WTC11 (cell line): ENCODE measurements at regions not wholly inside any gene's neighbourhood (a gene's known extent, or its start where the extent isn't known, plus 50 kb on each side); places are given as distances from the start of the nearest gene placed in this dataset.

ENCODE experiments used
- ATAC-seq: fragments of 200-7000 bp; cut with Tn5 transposase; 2 replicates; pipeline ENCODE4 v1.10.0; 2021; ENCODE audit warnings: mild to moderate bottlenecking, moderate library complexity
- CTCF ChIA-PET: fragments of 300-600 bp; sonication (Branson Sonifier 250); formaldehyde crosslinking; loops from one replicate; lab custom pipeline; 2021; ENCODE audit warnings: antibody characterized with exemption; lab: Charles Lee
- POLR2A ChIA-PET: fragments of 350-600 bp; sonication (Branson Sonifier 250); formaldehyde crosslinking; loops from one replicate; lab custom pipeline; 2021; ENCODE audit warnings: antibody characterized with exemption; lab: Charles Lee
- DNase-seq: peaks from one replicate; pipeline ENCODE4 v3.0.0; 2021; ENCODE audit warnings: low spot score
- H3K27ac Mint-ChIP-seq: 2 replicates; pipeline ENCODE4 v1.8.0; 2021; ENCODE audit warnings: mixed read lengths
- H3K27me3 Mint-ChIP-seq: 2 replicates; pipeline ENCODE4 v1.8.0; 2021; ENCODE audit warnings: low read depth, mild to moderate bottlenecking, moderate library complexity, mixed read lengths
- H3K36me3 Mint-ChIP-seq: 2 replicates; pipeline ENCODE4 v1.8.0; 2021; ENCODE audit warnings: mixed read lengths
- H3K4me1 Mint-ChIP-seq: 2 replicates; pipeline ENCODE4 v1.8.0; 2022; ENCODE audit warnings: mixed read lengths
- H3K4me3 Mint-ChIP-seq: 2 replicates; pipeline ENCODE4 v1.8.0; 2021; ENCODE audit warnings: mild to moderate bottlenecking, moderate library complexity, mixed read lengths
- H3K9me3 Mint-ChIP-seq: 2 replicates; pipeline ENCODE4 v1.8.0; 2021; ENCODE audit warnings: mixed read lengths
- CBFB ChIP-seq: sonication (generic); formaldehyde crosslinking; IDR thresholded peaks from 2 replicates; pipeline ENCODE4 v1.8.1; 2022; ENCODE audit warnings: mild to moderate bottlenecking, low read depth, missing genetic modification reagents
- ETV6 ChIP-seq: sonication (generic); formaldehyde crosslinking; IDR thresholded peaks from 2 replicates; pipeline ENCODE4 v1.8.1; 2022; ENCODE audit warnings: mild to moderate bottlenecking, missing genetic modification reagents
- GTF2I ChIP-seq: fragments of 250-450 bp; sonication (Bioruptor Pico); conservative IDR thresholded peaks from 2 replicates; pipeline ENCODE4 v1.4.0; 2021; ENCODE audit warnings: mild to moderate bottlenecking
- NR2C2 ChIP-seq: sonication (generic); formaldehyde crosslinking; IDR thresholded peaks from 2 replicates; pipeline ENCODE4 v1.8.0; 2022; ENCODE audit warnings: mild to moderate bottlenecking, missing genetic modification reagents
- OVOL2 ChIP-seq: fragments of 250-450 bp; sonication (Bioruptor Pico); IDR thresholded peaks from 2 replicates; pipeline ENCODE4 v1.9.0; 2021; ENCODE audit warnings: mild to moderate bottlenecking, borderline replicate concordance
- RORB ChIP-seq: fragments of 250-450 bp; sonication (Bioruptor Pico); IDR thresholded peaks from 2 replicates; pipeline ENCODE4 v1.9.0; 2021; ENCODE audit warnings: mild to moderate bottlenecking
- TP53 ChIP-seq: sonication (generic); formaldehyde crosslinking; IDR thresholded peaks from 2 replicates; pipeline ENCODE4 v1.8.1; 2023; ENCODE audit warnings: mild to moderate bottlenecking, missing genetic modification reagents
- ZNF121 ChIP-seq: sonication (generic); formaldehyde crosslinking; IDR thresholded peaks from 2 replicates; pipeline ENCODE4 v1.8.0; 2023; ENCODE audit warnings: missing genetic modification reagents
- ZNF232 ChIP-seq: sonication (generic); formaldehyde crosslinking; IDR thresholded peaks from 2 replicates; pipeline ENCODE4 v1.8.0; 2022; ENCODE audit warnings: mild to moderate bottlenecking, missing genetic modification reagents
- TF ChIP-seq, protein P1 (sequence below): sonication (generic); formaldehyde crosslinking; IDR thresholded peaks from 2 replicates; pipeline ENCODE4 v1.8.1; 2023; ENCODE audit warnings: mild to moderate bottlenecking, missing genetic modification reagents, moderate library complexity
- TF ChIP-seq, protein P2 (sequence below): sonication (generic); formaldehyde crosslinking; IDR thresholded peaks from 2 replicates; pipeline ENCODE4 v1.8.1; 2022; ENCODE audit warnings: missing genetic modification reagents, borderline replicate concordance
- TF ChIP-seq, protein P3 (sequence below): sonication (generic); formaldehyde crosslinking; IDR thresholded peaks from 2 replicates; pipeline ENCODE4 v1.8.1; 2022; ENCODE audit warnings: mild to moderate bottlenecking, moderate library complexity, missing genetic modification reagents
- TF ChIP-seq, protein P4 (sequence below): sonication (generic); formaldehyde crosslinking; IDR thresholded peaks from 2 replicates; pipeline ENCODE4 v1.8.1; 2022; ENCODE audit warnings: low read depth, mild to moderate bottlenecking, moderate library complexity, missing genetic modification reagents, borderline replicate concordance
- TF ChIP-seq, protein P5 (sequence below): sonication (generic); formaldehyde crosslinking; IDR thresholded peaks from 2 replicates; pipeline ENCODE4 v1.8.0; 2022; ENCODE audit warnings: missing genetic modification reagents
- TF ChIP-seq, protein P6 (sequence below): fragments of 250-450 bp; sonication (Bioruptor Pico); IDR thresholded peaks from 2 replicates; pipeline ENCODE4 v1.9.0; 2021; ENCODE audit warnings: moderate library complexity, mild to moderate bottlenecking, inconsistent platforms, borderline replicate concordance
- TF ChIP-seq, protein P7 (sequence below): sonication (generic); formaldehyde crosslinking; IDR thresholded peaks from 2 replicates; pipeline ENCODE4 v1.8.1; 2023; ENCODE audit warnings: mild to moderate bottlenecking, missing genetic modification reagents
- TF ChIP-seq, protein P8 (sequence below): sonication (generic); formaldehyde crosslinking; IDR thresholded peaks from 2 replicates; pipeline ENCODE4 v1.8.1; 2023; ENCODE audit warnings: mild to moderate bottlenecking, missing genetic modification reagents

DNA sequence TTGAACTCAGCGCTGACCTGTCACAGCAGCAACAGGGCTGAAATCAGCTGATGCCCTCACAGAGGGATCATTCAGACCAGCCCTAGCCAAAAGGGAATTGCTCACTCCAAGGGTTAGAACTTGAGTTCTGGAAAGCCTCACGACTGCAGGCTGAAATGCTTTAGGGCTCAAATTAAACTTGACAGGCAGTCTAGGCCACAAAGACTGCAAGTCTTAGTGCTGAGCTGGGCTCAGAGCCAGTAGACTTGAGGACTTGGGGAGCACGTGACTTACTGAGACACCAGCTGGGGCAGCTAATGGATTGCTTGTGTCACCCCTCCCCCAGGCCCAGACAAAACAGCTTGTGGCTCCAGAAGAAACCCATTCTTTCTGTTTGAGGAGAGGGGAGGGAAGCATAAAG is 119.0 kb upstream of the SLC6A14 start:
- POLR2A ChIA-PET, result interaction anchor here (0.5 to 0.6 kb wide), 2 partner anchors 13 to 199 kb away, joined by 3 read pairs; no protein-coding TSS in a partner anchor
- no peak for DNase-seq
- CTCF ChIA-PET, result no interaction called here
- Mint-ChIP-seq H3K9me3 (no peaks in the 10 kb centered on the region), H3K27me3 (no peaks in the 10 kb centered on the region), H3K36me3 (no peaks in the 10 kb centered on the region)
- TF ChIP-seq, protein P1, sequence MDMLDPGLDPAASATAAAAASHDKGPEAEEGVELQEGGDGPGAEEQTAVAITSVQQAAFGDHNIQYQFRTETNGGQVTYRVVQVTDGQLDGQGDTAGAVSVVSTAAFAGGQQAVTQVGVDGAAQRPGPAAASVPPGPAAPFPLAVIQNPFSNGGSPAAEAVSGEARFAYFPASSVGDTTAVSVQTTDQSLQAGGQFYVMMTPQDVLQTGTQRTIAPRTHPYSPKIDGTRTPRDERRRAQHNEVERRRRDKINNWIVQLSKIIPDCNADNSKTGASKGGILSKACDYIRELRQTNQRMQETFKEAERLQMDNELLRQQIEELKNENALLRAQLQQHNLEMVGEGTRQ, result peak; percentile 49
- TF ChIP-seq, protein P2, sequence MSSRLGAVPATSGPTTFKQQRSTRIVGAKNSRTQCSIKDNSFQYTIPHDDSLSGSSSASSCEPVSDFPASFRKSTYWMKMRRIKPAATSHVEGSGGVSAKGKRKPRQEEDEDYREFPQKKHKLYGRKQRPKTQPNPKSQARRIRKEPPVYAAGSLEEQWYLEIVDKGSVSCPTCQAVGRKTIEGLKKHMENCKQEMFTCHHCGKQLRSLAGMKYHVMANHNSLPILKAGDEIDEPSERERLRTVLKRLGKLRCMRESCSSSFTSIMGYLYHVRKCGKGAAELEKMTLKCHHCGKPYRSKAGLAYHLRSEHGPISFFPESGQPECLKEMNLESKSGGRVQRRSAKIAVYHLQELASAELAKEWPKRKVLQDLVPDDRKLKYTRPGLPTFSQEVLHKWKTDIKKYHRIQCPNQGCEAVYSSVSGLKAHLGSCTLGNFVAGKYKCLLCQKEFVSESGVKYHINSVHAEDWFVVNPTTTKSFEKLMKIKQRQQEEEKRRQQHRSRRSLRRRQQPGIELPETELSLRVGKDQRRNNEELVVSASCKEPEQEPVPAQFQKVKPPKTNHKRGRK (CRISPR knock-in tag), result no peak
- TF ChIP-seq, protein P3, sequence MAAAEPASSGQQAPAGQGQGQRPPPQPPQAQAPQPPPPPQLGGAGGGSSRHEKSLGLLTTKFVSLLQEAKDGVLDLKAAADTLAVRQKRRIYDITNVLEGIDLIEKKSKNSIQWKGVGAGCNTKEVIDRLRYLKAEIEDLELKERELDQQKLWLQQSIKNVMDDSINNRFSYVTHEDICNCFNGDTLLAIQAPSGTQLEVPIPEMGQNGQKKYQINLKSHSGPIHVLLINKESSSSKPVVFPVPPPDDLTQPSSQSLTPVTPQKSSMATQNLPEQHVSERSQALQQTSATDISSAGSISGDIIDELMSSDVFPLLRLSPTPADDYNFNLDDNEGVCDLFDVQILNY (CRISPR knock-in tag), result no peak
- TF ChIP-seq, all 79 proteins: peak for 1
- no peak overlapping the region for H3K4me3 Mint-ChIP-seq
- ATAC-seq, result peak; percentile 50
- H3K4me1 Mint-ChIP-seq, result peaks cover 9% of the 10 kb centered on the region; the same call in 1 of the 2 replicates
- H3K27ac Mint-ChIP-seq, result no peak overlapping the region

DNA sequence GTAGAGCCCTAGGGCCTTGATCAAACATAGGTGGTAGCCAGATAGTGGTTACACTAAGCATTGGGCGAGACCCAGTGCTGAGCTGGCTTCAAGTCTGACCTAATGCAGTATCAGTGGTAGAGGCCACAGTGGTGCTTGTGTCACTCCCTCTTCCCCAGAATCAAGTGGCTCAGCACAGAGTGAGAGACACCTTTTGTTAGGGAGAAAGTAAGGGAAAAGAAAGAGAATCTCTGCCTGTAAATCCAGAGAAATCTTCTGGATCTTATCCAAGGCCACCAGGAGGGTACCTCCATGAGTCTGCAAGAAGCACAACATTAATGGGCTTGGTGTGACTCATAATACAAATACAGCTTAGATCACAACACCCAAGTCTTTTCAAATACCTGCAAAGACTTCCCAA is 117.7 kb upstream of the SLC6A14 start:
- H3K9me3 Mint-ChIP-seq, result no peaks in the 10 kb centered on the region
- no peak overlapping the region for H3K27ac Mint-ChIP-seq
- POLR2A ChIA-PET, result no interaction called here
- ATAC-seq, result no peak
- CTCF ChIA-PET, result no interaction called here
- DNase-seq, result no peak
- no peaks in the 10 kb centered on the region for H3K36me3 Mint-ChIP-seq
- no peak for TF ChIP-seq OVOL2 (CRISPR knock-in tag)
- no peak for TF ChIP-seq ZNF232 (CRISPR knock-in tag)
- TF ChIP-seq RORB, result no peak
- no peak for TF ChIP-seq GTF2I (CRISPR knock-in tag)
- no peak for TF ChIP-seq NR2C2 (CRISPR knock-in tag)
- TF ChIP-seq, protein P4, sequence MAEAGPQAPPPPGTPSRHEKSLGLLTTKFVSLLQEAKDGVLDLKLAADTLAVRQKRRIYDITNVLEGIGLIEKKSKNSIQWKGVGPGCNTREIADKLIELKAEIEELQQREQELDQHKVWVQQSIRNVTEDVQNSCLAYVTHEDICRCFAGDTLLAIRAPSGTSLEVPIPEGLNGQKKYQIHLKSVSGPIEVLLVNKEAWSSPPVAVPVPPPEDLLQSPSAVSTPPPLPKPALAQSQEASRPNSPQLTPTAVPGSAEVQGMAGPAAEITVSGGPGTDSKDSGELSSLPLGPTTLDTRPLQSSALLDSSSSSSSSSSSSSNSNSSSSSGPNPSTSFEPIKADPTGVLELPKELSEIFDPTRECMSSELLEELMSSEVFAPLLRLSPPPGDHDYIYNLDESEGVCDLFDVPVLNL (CRISPR knock-in tag), result no peak
- TF ChIP-seq ETV6, result no peak
- TF ChIP-seq ZNF121 (CRISPR knock-in tag), result no peak
- TF ChIP-seq, protein P1, result no peak
- TF ChIP-seq CBFB (CRISPR knock-in tag), result no peak
- TF ChIP-seq, protein P5, sequence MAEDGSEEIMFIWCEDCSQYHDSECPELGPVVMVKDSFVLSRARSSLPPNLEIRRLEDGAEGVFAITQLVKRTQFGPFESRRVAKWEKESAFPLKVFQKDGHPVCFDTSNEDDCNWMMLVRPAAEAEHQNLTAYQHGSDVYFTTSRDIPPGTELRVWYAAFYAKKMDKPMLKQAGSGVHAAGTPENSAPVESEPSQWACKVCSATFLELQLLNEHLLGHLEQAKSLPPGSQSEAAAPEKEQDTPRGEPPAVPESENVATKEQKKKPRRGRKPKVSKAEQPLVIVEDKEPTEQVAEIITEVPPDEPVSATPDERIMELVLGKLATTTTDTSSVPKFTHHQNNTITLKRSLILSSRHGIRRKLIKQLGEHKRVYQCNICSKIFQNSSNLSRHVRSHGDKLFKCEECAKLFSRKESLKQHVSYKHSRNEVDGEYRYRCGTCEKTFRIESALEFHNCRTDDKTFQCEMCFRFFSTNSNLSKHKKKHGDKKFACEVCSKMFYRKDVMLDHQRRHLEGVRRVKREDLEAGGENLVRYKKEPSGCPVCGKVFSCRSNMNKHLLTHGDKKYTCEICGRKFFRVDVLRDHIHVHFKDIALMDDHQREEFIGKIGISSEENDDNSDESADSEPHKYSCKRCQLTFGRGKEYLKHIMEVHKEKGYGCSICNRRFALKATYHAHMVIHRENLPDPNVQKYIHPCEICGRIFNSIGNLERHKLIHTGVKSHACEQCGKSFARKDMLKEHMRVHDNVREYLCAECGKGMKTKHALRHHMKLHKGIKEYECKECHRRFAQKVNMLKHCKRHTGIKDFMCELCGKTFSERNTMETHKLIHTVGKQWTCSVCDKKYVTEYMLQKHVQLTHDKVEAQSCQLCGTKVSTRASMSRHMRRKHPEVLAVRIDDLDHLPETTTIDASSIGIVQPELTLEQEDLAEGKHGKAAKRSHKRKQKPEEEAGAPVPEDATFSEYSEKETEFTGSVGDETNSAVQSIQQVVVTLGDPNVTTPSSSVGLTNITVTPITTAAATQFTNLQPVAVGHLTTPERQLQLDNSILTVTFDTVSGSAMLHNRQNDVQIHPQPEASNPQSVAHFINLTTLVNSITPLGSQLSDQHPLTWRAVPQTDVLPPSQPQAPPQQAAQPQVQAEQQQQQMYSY (CRISPR knock-in tag), result no peak
- TF ChIP-seq, protein P6, sequence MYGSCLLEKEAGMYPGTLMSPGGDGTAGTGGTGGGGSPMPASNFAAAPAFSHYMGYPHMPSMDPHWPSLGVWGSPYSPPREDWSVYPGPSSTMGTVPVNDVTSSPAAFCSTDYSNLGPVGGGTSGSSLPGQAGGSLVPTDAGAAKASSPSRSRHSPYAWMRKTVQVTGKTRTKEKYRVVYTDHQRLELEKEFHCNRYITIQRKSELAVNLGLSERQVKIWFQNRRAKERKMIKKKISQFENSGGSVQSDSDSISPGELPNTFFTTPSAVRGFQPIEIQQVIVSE (CRISPR knock-in tag), result no peak
- TF ChIP-seq, protein P7, sequence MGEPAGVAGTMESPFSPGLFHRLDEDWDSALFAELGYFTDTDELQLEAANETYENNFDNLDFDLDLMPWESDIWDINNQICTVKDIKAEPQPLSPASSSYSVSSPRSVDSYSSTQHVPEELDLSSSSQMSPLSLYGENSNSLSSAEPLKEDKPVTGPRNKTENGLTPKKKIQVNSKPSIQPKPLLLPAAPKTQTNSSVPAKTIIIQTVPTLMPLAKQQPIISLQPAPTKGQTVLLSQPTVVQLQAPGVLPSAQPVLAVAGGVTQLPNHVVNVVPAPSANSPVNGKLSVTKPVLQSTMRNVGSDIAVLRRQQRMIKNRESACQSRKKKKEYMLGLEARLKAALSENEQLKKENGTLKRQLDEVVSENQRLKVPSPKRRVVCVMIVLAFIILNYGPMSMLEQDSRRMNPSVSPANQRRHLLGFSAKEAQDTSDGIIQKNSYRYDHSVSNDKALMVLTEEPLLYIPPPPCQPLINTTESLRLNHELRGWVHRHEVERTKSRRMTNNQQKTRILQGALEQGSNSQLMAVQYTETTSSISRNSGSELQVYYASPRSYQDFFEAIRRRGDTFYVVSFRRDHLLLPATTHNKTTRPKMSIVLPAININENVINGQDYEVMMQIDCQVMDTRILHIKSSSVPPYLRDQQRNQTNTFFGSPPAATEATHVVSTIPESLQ (CRISPR knock-in tag), result no peak
- TF ChIP-seq TP53, result no peak
- TF ChIP-seq, protein P8, sequence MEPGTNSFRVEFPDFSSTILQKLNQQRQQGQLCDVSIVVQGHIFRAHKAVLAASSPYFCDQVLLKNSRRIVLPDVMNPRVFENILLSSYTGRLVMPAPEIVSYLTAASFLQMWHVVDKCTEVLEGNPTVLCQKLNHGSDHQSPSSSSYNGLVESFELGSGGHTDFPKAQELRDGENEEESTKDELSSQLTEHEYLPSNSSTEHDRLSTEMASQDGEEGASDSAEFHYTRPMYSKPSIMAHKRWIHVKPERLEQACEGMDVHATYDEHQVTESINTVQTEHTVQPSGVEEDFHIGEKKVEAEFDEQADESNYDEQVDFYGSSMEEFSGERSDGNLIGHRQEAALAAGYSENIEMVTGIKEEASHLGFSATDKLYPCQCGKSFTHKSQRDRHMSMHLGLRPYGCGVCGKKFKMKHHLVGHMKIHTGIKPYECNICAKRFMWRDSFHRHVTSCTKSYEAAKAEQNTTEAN (CRISPR knock-in tag), result no peak
- H3K27me3 Mint-ChIP-seq, result no peaks in the 10 kb centered on the region
- H3K4me3 Mint-ChIP-seq, result no peak overlapping the region
- H3K4me1 Mint-ChIP-seq, result peaks cover 9% of the 10 kb centered on the region; the same call in 1 of the 2 replicates
